ENCODE measurements at regions not wholly inside any gene's neighbourhood (a gene's known extent, or its start where the extent isn't known, plus 50 kb on each side); places are given as distances from the start of the nearest gene placed in this dataset.

DNA sequence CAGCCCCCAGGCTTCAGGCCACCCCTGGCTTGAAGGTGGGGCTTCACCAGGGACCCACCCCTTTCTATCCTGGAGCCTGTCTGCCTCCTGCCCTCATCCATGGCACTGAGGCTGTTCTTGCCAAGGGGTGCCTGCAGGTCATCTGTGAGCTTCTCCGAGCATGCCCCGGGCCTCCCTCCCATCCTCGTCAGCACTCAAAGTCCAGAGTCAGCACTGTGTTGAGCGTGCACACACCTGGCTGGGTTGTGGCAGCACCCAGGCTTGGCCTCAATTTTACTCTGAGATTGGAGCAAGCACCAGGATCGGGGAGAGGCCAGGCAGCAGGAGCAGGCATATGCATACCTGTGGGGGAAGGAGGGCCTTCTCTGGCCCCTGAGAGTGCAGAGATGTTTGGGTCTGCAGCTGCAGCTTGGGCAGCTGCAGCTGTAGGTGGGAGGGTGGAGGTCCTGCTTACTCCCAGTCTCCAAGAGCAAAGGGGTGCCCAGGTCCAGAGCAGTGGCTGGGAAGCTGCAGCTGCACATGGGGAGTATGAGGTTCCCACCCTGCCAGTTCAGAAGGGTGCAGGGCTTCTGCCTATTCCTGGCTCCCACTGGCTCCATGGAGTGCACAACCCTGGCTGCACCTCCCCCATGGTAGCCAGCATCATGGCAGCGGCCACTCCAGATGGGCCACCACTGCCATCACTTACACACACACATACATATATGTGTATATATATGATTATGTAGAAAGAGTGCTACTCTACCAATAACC is 488.7 kb downstream of the JRKL start:
- TF ChIP-seq POLR2A (IDR thresholded peaks at IDR 0.05; ENCODE audit: low read depth, low read length) (no peak), RCOR1 (IDR thresholded peaks at IDR 0.05; ENCODE audit: insufficient replicate concordance, low read length) (no peak), RAD21 (IDR thresholded peaks at IDR 0.05; ENCODE audit: low read length) (no peak), RFX5 (IDR thresholded peaks at IDR 0.05; ENCODE audit: low read depth, low read length) (no peak)
- TF ChIP-seq, protein P1, sequence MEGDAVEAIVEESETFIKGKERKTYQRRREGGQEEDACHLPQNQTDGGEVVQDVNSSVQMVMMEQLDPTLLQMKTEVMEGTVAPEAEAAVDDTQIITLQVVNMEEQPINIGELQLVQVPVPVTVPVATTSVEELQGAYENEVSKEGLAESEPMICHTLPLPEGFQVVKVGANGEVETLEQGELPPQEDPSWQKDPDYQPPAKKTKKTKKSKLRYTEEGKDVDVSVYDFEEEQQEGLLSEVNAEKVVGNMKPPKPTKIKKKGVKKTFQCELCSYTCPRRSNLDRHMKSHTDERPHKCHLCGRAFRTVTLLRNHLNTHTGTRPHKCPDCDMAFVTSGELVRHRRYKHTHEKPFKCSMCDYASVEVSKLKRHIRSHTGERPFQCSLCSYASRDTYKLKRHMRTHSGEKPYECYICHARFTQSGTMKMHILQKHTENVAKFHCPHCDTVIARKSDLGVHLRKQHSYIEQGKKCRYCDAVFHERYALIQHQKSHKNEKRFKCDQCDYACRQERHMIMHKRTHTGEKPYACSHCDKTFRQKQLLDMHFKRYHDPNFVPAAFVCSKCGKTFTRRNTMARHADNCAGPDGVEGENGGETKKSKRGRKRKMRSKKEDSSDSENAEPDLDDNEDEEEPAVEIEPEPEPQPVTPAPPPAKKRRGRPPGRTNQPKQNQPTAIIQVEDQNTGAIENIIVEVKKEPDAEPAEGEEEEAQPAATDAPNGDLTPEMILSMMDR (conservative IDR thresholded peaks at IDR 0.05; ENCODE audit: low read depth, low read length): no peak

Measured in IMR-90 (cell line).